GM12801 (cell line): ENCODE measurements at regions not wholly inside any gene's neighbourhood (a gene's known extent, or its start where the extent isn't known, plus 50 kb on each side); places are given as distances from the start of the nearest gene placed in this dataset.

Source experiments
- TF ChIP-seq, protein P1 (sequence below): IDR thresholded peaks from one replicate; pipeline ENCODE4 v1.5.1; 2011; ENCODE audit warnings: control low read depth; ENCODE audit not compliant: insufficient read length; ENCODE audit errors: extremely low read depth

DNA sequence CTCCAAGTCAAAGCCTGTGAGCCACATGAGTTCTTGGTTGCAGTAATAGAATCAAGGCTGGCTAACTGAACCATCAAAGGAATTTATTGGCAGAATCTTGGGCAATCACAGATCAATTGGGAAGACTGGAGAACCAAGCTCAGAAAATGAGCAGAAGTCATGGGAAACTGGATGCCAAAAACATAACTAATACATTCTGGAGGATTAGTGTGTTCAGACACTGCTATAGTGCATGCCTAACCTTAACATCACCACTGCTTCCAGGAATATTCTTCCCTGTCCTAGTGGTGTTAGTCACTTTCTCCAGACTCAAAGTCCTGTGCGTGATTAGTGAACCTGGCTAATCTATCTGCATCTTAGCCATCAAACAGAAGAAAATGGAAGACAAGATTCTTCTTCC, 843.7 kb downstream of the EFNA5 start:
- TF ChIP-seq, protein P1, sequence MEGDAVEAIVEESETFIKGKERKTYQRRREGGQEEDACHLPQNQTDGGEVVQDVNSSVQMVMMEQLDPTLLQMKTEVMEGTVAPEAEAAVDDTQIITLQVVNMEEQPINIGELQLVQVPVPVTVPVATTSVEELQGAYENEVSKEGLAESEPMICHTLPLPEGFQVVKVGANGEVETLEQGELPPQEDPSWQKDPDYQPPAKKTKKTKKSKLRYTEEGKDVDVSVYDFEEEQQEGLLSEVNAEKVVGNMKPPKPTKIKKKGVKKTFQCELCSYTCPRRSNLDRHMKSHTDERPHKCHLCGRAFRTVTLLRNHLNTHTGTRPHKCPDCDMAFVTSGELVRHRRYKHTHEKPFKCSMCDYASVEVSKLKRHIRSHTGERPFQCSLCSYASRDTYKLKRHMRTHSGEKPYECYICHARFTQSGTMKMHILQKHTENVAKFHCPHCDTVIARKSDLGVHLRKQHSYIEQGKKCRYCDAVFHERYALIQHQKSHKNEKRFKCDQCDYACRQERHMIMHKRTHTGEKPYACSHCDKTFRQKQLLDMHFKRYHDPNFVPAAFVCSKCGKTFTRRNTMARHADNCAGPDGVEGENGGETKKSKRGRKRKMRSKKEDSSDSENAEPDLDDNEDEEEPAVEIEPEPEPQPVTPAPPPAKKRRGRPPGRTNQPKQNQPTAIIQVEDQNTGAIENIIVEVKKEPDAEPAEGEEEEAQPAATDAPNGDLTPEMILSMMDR, result no peak

DNA sequence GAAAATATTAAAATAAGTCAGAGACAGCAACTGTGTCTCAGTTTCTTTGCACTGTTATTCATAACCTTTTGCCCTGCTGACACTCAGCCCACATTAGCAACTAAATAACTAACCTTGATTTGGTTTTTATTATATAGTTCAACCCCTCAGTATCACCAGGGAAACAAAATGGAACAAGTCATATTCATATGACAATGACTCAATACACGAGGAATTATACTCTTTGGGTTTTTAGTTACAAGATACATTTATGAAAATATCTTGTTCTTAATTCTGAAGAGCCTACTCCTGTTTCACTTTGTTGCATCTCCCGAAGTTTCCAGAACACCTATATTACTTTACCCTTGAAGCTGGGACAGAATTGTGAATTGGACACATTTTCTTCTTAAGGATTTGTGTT, 845.4 kb downstream of the EFNA5 start:
- TF ChIP-seq, protein P1, result no peak

DNA sequence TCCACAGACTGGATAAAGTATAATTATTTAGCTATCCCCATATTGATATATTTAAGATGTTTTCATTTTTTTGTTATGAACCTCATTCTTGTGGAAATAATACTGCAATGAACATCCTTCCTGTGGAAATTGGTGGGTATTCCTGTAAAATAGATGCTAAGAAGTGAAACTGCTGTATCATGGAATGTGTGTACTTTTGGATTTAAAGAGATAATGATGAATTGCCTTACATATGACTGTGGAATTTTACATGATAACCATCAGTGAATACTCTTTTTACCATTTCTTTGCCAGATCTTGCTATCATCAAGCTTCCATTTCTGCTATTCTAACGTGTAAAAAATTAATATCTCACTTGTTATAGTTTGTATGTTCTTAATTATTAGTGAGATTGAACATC, 847.9 kb downstream of the EFNA5 start:
- TF ChIP-seq, protein P1, result no peak

DNA sequence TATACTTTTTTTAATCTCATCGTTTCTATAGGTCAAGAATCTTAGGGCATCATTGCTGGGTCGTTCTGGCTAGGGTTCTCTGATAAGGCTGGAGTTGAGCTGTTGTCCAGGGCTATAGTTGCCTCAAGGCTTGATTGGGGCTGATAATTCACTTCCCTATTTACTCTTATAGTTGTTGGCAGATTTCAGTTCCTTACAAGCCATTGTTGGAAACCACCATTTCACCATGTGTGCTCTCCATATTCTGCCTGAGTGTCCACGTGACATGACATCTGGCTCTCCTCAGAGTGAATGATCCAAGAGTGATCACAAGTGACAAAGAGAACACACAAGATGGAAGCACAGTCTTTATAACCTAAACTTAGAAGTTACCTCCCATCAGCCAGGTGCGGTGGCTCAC, 852.2 kb downstream of the EFNA5 start:
- TF ChIP-seq, protein P1, result no peak

DNA sequence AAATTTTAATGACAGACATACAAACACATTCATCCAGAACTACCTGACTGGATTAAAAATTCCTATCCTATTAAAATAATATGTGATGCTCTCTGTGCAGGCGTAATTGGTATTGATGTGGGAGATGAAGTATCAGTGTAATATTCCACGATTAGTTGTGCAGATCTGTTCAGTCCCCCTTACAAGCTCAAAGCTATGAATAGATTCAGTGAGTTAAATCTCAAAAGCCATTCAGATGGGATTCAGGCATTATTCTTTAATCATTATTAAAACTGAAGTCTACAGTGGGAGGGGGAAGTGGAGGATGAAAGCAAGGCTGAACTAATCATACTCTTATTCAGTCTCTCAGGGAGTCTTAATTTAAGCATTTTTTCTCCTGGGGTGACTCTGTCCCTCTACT, 855.8 kb downstream of the EFNA5 start:
- TF ChIP-seq, protein P1, result no peak

DNA sequence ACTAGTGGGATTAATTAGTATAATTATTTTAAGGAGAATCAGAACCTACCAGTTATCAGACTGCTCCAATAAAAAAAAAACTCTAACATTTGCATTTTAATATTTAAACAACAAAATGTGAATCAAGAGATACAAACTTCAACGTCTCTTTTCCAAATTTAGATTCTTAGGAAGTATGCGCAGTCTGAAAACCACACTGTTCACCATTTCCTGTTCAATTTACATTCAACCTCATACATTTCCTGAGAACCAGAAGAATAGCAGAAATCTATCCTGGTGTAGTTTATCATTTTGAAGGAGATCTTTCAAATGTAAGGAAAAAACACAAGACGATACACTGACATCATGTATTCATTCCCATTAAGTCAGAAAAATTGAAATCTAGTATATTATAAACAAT, 869.2 kb downstream of the EFNA5 start:
- TF ChIP-seq, protein P1, result no peak

DNA sequence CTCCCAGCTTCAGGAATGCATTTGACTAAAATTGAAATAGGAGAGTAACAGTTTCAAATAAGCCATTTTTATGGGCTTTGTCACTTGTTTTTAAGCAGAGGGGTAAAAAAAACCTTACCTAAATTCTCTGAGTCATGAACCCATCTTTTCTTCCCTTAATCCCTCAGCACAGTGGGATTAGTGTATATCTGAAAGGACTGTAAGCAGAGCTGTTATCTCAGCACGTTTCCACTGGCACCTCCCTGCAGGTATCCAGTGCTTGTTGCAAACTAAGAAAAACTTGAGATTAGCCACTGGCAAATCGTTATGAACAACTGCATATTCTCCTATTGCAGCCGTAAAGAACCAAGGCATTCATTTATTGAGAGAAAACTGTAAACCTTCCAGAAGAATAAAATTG, 872.7 kb downstream of the EFNA5 start:
- TF ChIP-seq, protein P1, result no peak

DNA sequence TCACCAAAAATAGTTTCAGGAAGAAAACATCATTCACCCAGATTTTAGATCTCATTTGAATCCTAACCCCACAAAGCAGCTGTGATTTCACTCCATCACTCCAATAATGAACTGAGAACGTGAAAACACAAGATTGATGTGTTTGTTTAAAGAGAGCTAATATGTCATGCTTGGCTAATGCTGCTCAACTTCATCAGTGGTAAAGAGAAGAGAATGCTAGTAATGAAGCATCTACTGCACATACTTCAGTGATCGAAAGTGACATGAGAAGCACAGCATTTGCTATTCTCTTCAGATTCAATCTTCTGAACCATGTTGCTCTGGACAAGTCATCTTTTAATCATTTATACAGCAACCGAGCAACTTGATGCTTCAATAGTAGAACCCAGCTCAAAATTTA, 874.7 kb downstream of the EFNA5 start:
- TF ChIP-seq, protein P1, result no peak
